Astrocyte (in vitro differentiated cells and primary cell): ENCODE measurements at regions not wholly inside any gene's neighbourhood (a gene's known extent, or its start where the extent isn't known, plus 50 kb on each side); places are given as distances from the start of the nearest gene placed in this dataset.

Experiments used
- DNase-seq: peaks from one replicate; pipeline ENCODE4 v3.0.0-alpha.2; 2010; ENCODE audit warnings: low read depth
- FAIRE-seq: peaks from 2 replicates; lab custom pipeline; 2011; peaks lifted over from hg19 to GRCh38; lab: Jason Lieb, UNC
- H2AFZ ChIP-seq: 2 replicates; pipeline ENCODE4 v1.6.0; 2012; ENCODE audit warnings: low read depth, low read length, inconsistent platforms
- H3K27ac ChIP-seq: 2 replicates; pipeline ENCODE4 v1.5.1; 2011; ENCODE audit warnings: low read depth, low read length, inconsistent platforms
- H3K27me3 ChIP-seq: 2 replicates; pipeline ENCODE4 v1.6.0; 2011; ENCODE audit warnings: low read length, inconsistent platforms; ENCODE audit not compliant: insufficient read depth
- H3K36me3 ChIP-seq: 2 replicates; pipeline ENCODE4 v1.5.1; 2011; ENCODE audit warnings: low read length, inconsistent platforms; ENCODE audit not compliant: insufficient read depth
- H3K4me1 ChIP-seq: 2 replicates; pipeline ENCODE4 v1.5.1; 2011; ENCODE audit warnings: low read length, inconsistent platforms; ENCODE audit not compliant: insufficient read depth
- H3K4me2 ChIP-seq: 2 replicates; pipeline ENCODE4 v1.6.0; 2012; ENCODE audit warnings: low read length, inconsistent platforms
- H3K4me3 ChIP-seq: 2 replicates; pipeline ENCODE4 v1.5.1; 2011; ENCODE audit warnings: low read depth, mild to moderate bottlenecking, low read length, inconsistent platforms; ENCODE audit not compliant: insufficient read depth
- H3K79me2 ChIP-seq: 2 replicates; pipeline ENCODE4 v1.6.0; 2012; ENCODE audit warnings: mild to moderate bottlenecking, low read length, inconsistent platforms; ENCODE audit not compliant: insufficient read depth
- H3K9ac ChIP-seq: 2 replicates; pipeline ENCODE4 v1.6.0; 2012; ENCODE audit warnings: mild to moderate bottlenecking, low read length, inconsistent platforms
- H3K9me3 ChIP-seq: 2 replicates; pipeline ENCODE4 v1.5.1; 2012; ENCODE audit warnings: low read depth, mild to moderate bottlenecking, low read length, inconsistent platforms; ENCODE audit not compliant: insufficient read depth
- H4K20me1 ChIP-seq: 2 replicates; pipeline ENCODE4 v1.6.0; 2012; ENCODE audit warnings: low read length, inconsistent platforms; ENCODE audit not compliant: insufficient read depth
- H3K27ac Mint-ChIP-seq: one replicate; pipeline ENCODE4 v1.8.0; 2021; ENCODE audit warnings: mild to moderate bottlenecking, mixed read lengths; ENCODE audit not compliant: unreplicated experiment
- H3K27me3 Mint-ChIP-seq: one replicate; pipeline ENCODE4 v1.8.0; 2021; ENCODE audit warnings: low read depth, mixed read lengths; ENCODE audit not compliant: unreplicated experiment
- H3K36me3 Mint-ChIP-seq: one replicate; pipeline ENCODE4 v1.8.0; 2021; ENCODE audit warnings: low read depth, mixed read lengths; ENCODE audit not compliant: unreplicated experiment
- H3K4me1 Mint-ChIP-seq: one replicate; pipeline ENCODE4 v1.8.0; 2021; ENCODE audit warnings: low read depth, mixed read lengths; ENCODE audit not compliant: unreplicated experiment
- H3K4me3 Mint-ChIP-seq: one replicate; pipeline ENCODE4 v1.8.0; 2021; ENCODE audit warnings: mild to moderate bottlenecking, moderate library complexity, mixed read lengths; ENCODE audit not compliant: unreplicated experiment
- H3K9me3 Mint-ChIP-seq: one replicate; pipeline ENCODE4 v1.8.0; 2021; ENCODE audit warnings: mild to moderate bottlenecking, mixed read lengths; ENCODE audit not compliant: unreplicated experiment
- EZH2 ChIP-seq: IDR thresholded peaks from 2 replicates; pipeline ENCODE4 v1.6.1; 2012; ENCODE audit warnings: mild to moderate bottlenecking, low read length, inconsistent platforms; ENCODE audit not compliant: insufficient read depth
- TF ChIP-seq, protein P1 (sequence below): IDR thresholded peaks from 2 replicates; pipeline ENCODE4 v1.5.1; 2011; ENCODE audit warnings: low read depth, mild to moderate bottlenecking, inconsistent platforms, low read length, moderate library complexity; ENCODE audit not compliant: insufficient read depth

DNA sequence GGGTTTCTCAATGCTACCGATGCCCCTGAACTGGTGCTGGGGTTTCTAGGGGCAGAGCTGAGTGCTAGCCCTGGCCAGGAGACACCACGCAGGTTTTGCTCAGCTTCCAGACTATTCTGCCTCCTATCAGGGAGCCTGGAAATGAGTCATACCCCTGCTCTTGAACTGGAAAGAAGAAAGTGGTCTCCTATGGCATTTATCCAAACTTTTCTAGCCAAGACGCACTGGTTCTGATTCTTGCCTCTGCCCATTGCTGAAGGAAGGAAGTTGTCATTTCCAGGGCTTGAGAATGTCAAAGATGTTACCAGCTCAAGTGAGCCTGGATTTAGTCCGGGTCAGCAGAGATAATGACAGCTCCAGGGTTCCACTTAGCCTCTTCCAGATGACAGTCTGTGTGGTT, 561.9 kb downstream of the CDK5RAP2 start:
- Mint-ChIP-seq H3K27ac (peak overlapping the region; percentile 14), H3K4me1 (peaks cover 4% of the 10 kb centered on the region), H3K4me3 (no peak overlapping the region), H3K27me3 (peaks cover 25% of the 10 kb centered on the region), H3K36me3 (no peaks in the 10 kb centered on the region), H3K9me3 (peaks cover 4% of the 10 kb centered on the region)
- Histone ChIP-seq H3K4me1 (no peaks in the 10 kb centered on the region), H3K9me3 (no peaks in the 10 kb centered on the region), H3K79me2 (no peaks in the 10 kb centered on the region), H3K36me3 (no peaks in the 10 kb centered on the region), H4K20me1 (no peaks in the 10 kb centered on the region), H3K27ac (no peak overlapping the region), H3K4me2 (no peak overlapping the region), H3K4me3 (no peak overlapping the region), H3K9ac (no peak overlapping the region), H2AFZ (no peak overlapping the region), H3K27me3 (no peaks in the 10 kb centered on the region)
- TF ChIP-seq, protein P1, sequence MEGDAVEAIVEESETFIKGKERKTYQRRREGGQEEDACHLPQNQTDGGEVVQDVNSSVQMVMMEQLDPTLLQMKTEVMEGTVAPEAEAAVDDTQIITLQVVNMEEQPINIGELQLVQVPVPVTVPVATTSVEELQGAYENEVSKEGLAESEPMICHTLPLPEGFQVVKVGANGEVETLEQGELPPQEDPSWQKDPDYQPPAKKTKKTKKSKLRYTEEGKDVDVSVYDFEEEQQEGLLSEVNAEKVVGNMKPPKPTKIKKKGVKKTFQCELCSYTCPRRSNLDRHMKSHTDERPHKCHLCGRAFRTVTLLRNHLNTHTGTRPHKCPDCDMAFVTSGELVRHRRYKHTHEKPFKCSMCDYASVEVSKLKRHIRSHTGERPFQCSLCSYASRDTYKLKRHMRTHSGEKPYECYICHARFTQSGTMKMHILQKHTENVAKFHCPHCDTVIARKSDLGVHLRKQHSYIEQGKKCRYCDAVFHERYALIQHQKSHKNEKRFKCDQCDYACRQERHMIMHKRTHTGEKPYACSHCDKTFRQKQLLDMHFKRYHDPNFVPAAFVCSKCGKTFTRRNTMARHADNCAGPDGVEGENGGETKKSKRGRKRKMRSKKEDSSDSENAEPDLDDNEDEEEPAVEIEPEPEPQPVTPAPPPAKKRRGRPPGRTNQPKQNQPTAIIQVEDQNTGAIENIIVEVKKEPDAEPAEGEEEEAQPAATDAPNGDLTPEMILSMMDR: no peak
- TF ChIP-seq EZH2: no peak
- DNase-seq: no peak
- no peak for FAIRE-seq

- no peak overlapping the region for H3K4me3 Mint-ChIP-seq
- Histone ChIP-seq H3K4me2 (no peak overlapping the region), H3K36me3 (no peaks in the 10 kb centered on the region), H3K27me3 (no peaks in the 10 kb centered on the region), H3K9ac (no peak overlapping the region), H3K9me3 (no peaks in the 10 kb centered on the region), H3K4me1 (no peaks in the 10 kb centered on the region), H3K27ac (no peak overlapping the region), H2AFZ (no peak overlapping the region), H3K79me2 (no peaks in the 10 kb centered on the region), H3K4me3 (no peak overlapping the region), H4K20me1 (no peaks in the 10 kb centered on the region)
- TF ChIP-seq EZH2: no peak
- TF ChIP-seq, protein P1: no peak
- no peak for FAIRE-seq
- peaks cover 7% of the 10 kb centered on the region for H3K9me3 Mint-ChIP-seq
- peaks cover 31% of the 10 kb centered on the region for H3K27me3 Mint-ChIP-seq
- H3K4me1 Mint-ChIP-seq: peaks cover 4% of the 10 kb centered on the region
- H3K27ac Mint-ChIP-seq: no peak overlapping the region
- H3K36me3 Mint-ChIP-seq: no peaks in the 10 kb centered on the region
- no peak for DNase-seq
These were observed 563.7 kb downstream of the CDK5RAP2 start for GRCh38 chr9:120016231-120016630.

- peaks cover 7% of the 10 kb centered on the region for H3K9me3 Mint-ChIP-seq
- FAIRE-seq: no peak
These were observed 565.2 kb downstream of the CDK5RAP2 start for GRCh38 chr9:120014796-120015195.

More at GRCh38 chr9:120014796-120015195, 565.2 kb downstream of the CDK5RAP2 start:
- H3K4me1 Mint-ChIP-seq: peaks cover 4% of the 10 kb centered on the region
- no peaks in the 10 kb centered on the region for H3K27me3 ChIP-seq
- H3K9ac ChIP-seq: no peak overlapping the region
- no peaks in the 10 kb centered on the region for H4K20me1 ChIP-seq
- H3K4me3 ChIP-seq: no peak overlapping the region
- H3K4me3 Mint-ChIP-seq: no peak overlapping the region
- no peak overlapping the region for H2AFZ ChIP-seq
- H3K27me3 Mint-ChIP-seq: peaks cover 31% of the 10 kb centered on the region
- no peak overlapping the region for H3K27ac ChIP-seq
- no peaks in the 10 kb centered on the region for H3K79me2 ChIP-seq
- no peaks in the 10 kb centered on the region for H3K4me1 ChIP-seq
- H3K36me3 Mint-ChIP-seq: no peaks in the 10 kb centered on the region
- no peaks in the 10 kb centered on the region for H3K36me3 ChIP-seq
- DNase-seq: no peak
- no peak overlapping the region for H3K4me2 ChIP-seq
- H3K27ac Mint-ChIP-seq: no peak overlapping the region
- TF ChIP-seq EZH2: no peak
- TF ChIP-seq, protein P1: no peak
- H3K9me3 ChIP-seq: peaks cover 1% of the 10 kb centered on the region
